Brain pericyte (primary cell): ENCODE measurements at regions not wholly inside any gene's neighbourhood (a gene's known extent, or its start where the extent isn't known, plus 50 kb on each side); places are given as distances from the start of the nearest gene placed in this dataset.
"Not testable (repeated sequence)": the region's sequence is repeated elsewhere in the genome, so short reads cannot be mapped to it uniquely, and the experiment has no call there.

ENCODE experiments used
- DNase-seq: peaks from one replicate; pipeline ENCODE4 v3.0.0-alpha.2; 2012; ENCODE audit warnings: low read depth, low spot score

GRCh38 chr10:118805146-118805545, 50.4 kb upstream of the CACUL1 start:
- DNase-seq: no peak

GRCh38 chr10:118807512-118808305, 52.9 kb upstream of the CACUL1 start:
- no peak for DNase-seq

DNA sequence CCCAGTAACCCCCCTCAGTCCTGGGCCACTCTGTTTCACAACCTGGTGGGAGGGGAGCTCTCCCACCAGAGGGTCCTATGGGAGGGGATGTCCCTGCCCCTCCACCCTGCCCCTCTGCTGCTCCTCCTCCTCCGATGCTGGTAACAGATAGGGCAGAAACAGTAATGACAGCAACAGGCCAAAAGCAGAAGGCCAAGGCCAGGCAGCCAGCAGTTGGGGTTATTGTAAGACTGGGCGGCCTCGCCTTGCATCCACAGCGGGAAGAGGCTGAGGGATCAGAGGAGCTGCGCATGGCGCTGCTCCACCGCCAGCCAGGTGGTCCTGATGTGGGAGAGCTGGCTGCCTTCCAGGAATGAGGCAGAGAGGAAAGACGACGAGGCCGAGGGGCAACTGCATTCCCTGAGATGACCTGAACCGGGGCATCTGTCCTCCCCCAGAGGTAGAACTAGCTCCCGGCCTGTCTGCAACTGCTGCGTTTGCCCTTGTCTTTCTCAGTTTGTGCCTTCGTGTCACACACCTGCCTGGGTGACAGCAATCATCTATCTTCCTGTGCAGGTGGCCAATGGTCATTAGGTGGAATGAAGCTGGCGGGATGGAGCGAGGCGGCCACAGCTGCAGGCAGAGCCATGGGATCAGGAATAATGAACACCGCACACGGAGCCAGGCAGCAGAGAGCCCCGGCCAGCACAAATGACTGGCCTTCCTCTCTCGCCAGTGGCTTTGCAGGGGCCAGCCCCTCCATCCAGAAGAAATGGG, 54.0 kb upstream of the CACUL1 start:
- DNase-seq: no peak

DNA sequence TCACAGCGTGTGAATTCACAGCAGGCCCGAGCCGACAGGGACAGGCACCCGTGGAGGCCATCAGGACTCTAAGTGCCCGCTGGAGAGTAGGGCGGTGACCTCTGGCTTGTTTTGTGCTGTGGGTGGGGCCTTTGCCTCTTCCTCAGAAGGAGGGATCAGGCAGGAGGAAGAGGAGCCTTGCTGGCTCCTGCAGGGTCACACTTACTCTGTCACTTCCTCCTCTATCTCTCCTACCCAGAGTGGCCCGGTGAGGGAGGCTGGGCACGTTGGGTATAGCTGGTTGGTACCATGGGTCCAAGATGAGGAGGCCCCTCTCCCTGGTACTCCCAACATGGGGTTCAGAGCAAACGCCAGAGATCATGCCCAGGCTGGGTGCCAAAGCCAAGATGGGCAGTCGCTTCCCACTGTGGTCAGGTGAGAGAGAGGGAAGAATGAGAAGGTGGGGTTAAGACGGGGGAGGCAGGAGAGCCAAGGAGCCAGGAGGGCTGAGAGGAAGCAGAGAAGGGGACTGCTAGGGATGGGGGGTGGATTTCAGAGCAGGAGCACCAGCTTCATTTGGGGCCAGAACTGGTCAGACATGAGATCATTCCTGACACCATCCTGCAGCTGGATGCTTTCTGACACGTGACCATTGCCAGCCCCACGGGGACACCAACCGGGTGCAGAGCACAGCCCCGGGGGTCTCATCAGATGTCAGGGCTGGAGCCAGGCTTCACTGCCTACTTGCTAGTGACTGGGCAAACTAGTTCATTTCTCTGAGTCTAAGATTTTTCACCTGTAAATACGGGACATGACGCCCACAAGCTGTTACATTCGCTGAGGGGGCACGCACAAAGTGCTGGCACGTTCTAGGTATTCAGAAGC, 54.8 kb upstream of the CACUL1 start:
- DNase-seq: no peak

- DNase-seq: no peak
Measured at GRCh38 chr10:118810796-118811505, 56.2 kb upstream of the CACUL1 start.

DNA sequence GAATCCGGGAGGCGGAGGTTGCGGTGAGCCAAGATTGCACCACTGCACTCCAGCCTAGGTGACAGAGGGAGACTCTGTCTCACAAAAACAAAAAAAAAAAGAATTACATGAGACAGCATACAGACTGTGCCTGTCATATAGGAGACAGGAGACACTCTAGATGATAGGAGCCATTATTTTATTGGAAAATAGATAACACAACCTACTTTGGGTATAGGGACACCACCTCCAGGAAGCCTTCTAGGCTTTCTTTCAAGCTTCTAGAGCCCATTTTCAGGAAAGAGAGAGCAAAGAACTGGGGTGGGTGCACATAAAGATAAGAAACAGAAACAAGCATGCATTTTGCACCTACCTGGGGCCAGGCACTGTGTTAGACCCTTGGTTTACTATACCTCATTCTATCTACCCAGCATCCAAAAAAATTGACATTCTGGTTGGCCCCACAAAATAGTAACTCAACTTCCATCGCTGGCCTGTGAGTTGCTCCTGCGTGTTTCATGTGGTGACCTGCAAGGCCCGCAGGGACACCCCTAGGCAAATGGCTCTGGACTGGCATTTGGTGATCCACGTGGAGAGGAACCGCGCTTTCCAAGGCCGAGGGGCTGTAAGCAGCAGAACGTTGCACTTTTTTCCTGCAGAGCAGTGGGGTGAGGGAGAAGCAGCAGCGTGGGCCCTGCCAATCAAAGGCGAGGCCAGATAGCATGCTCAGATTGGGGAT, 57.1 kb upstream of the CACUL1 start:
- no peak for DNase-seq

DNA sequence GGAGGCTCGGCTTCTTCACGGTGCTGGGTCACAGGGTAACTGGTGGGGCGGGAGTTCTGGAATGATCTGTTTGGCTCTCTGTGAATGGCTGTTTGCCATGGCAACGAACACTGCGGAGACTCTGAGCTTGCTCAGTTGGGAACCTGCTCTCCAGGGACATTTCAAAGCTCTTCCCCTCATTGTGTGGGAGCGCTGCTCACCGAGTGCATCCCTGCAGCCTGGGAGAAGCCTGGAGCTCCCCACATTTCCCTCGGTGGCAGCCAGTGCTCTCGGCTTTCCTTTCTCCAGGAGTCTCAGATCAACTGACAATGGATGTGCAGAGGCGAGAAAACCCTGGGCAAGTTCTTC, 57.6 kb upstream of the CACUL1 start:
- DNase-seq: no peak

DNA sequence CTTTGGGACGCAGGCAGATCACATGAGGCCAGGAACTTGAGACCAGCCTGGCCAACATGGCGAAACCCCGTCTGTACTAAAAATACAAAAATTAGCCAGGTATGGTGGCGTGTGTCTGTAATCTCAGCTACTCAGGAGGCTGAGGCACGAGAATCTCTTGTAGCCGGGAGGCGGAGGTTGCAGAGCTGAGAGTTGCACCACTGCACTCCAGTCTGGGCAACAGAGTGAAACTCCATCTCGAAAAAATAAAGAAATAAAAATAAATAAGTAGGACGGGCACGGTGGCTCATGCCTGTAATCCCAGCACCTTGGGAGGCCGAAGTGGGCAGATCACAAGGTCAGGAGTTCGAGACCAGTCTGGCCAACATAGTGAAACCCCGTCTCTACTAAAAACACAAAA, 58.2 kb upstream of the CACUL1 start:
- DNase-seq: not testable (repeated sequence)

DNA sequence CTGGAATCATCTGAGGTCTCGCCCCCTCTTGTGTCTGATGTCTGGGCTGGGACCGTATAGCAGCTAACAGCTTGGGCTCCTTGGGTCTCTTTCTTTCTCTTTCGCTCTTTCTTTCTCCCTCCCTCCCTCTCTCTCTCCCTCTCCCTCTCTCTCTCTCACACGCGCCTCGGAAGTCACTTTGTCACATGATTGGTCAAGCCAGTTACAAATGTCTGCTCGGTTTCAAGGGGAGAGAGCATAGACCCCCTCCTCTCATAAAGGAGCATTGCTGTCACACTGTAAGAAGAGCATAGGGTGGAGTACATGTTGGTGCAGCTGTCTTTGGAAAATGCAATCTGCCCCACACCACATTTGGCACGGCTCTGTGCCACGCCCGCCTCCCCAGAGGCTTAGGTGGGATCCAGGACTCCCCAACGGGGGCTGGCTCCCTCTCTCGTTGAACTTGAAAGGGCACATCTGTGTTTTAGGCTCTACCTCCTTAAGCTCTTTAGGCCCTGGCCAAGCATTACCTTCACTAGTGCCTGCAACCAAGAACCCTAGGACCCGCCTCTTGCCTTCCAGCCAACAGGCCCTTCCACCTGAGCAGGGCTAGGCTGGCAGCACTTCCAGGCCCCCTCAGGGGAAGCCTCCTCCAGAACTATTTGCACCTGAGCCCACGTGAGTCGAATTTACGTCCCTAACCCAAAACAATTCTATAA, 61.9 kb upstream of the CACUL1 start:
- no peak for DNase-seq

GRCh38 chr10:118817328-118818068, 62.7 kb upstream of the CACUL1 start:
- no peak for DNase-seq

- DNase-seq: no peak
Measured at GRCh38 chr10:118818621-118819221, 64.0 kb upstream of the CACUL1 start.

- DNase-seq: no peak
Measured at GRCh38 chr10:118820326-118821116, 65.8 kb upstream of the CACUL1 start.

- peak; percentile 11 for DNase-seq
Measured at GRCh38 chr10:118823256-118823907, 68.6 kb upstream of the CACUL1 start.

DNA sequence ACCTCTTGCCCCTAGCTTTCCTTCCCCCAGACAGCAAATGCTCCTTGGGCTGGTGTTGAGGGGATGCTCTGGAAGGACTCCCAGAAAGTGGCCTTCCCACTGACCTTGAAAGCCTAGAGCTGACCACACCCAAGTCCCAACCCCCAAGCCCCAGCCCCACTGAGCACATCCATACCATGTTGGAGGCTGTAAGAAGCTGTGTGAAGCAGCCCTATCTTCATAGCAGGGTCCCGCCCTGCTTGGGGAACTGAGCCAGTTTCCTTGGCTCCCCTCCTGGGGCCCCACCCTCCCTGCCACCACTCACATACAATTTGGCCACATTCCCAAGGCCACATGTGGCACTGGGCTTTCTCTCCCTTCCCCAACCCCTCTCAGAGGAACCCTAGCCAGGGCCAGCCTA, 72.3 kb upstream of the CACUL1 start:
- DNase-seq: no peak

- no peak for DNase-seq
Measured at GRCh38 chr10:118827466-118828155, 72.8 kb upstream of the CACUL1 start.

DNA sequence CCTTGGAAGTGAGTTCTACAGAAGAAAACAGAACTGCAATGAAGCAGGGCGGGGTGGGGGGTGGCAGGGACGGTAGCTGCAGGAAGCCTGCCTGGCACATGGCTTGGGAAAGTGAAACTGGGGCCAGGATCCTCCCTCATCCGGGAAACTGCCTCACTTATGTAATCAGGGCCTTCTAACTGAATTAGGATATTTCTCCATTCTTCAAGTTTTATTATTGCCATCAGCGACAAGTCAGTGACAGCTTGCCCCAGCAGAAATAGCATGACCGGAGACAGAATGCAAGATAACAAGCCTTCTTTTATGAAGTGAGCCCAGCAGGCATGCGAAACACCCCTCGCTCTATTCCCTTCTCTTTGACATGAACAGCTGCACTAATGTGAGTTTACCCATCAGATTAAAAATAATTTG, 77.5 kb upstream of the CACUL1 start:
- DNase-seq: no peak

DNA sequence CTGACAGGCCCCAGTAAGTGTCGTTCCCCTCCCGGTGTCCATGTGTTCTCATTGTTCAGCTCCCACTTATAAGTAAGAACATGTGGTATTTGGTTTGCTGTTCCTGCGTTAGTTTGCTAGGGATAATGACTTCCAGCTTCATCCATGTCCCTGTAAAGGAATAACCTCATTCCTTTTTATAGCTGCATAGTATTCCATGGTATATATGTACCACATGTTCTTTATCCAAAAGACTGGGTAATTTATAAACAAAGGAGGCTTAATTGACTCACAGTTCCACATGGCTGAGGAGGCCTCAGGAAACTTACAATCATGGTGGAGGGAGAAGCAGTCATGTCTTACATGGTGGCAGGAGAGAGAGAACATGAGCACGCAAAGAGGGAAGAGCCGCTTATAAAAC, 79.6 kb upstream of the CACUL1 start:
- not testable (repeated sequence) for DNase-seq
